Karpas-422 (cell line): ENCODE measurements at regions not wholly inside any gene's neighbourhood (a gene's known extent, or its start where the extent isn't known, plus 50 kb on each side); places are given as distances from the start of the nearest gene placed in this dataset.
"Not testable (repeated sequence)": the region's sequence is repeated elsewhere in the genome, so short reads cannot be mapped to it uniquely, and the experiment has no call there.

Experiments
- DNase-seq: peaks from one replicate; pipeline ENCODE4 v3.0.0-alpha.2; 2015
- H2AFZ ChIP-seq: fragments of 200-600 bp; sonication (generic); 2 replicates; pipeline ENCODE4 v1.6.1; 2014; ENCODE audit warnings: antibody characterized with exemption, low read length, mixed read lengths
- H3K27ac ChIP-seq: fragments of 200-600 bp; sonication (generic); 2 replicates; pipeline ENCODE4 v1.5.1; 2014; ENCODE audit warnings: mild to moderate bottlenecking, low read length, moderate library complexity
- H3K27me3 ChIP-seq: fragments of 200-600 bp; sonication (generic); 2 replicates; pipeline ENCODE4 v1.6.1; 2014; ENCODE audit warnings: low read length, mixed read lengths
- H3K36me3 ChIP-seq: fragments of 200-600 bp; sonication (generic); 2 replicates; pipeline ENCODE4 v1.6.1; 2014; ENCODE audit warnings: low read length, mixed read lengths; ENCODE audit not compliant: insufficient read depth
- H3K4me1 ChIP-seq: fragments of 200-600 bp; sonication (generic); 2 replicates; pipeline ENCODE4 v1.6.1; 2014; ENCODE audit warnings: mild to moderate bottlenecking, low read length, mixed read lengths
- H3K4me2 ChIP-seq: fragments of 200-600 bp; sonication (generic); 2 replicates; pipeline ENCODE4 v1.6.1; 2014; ENCODE audit warnings: low read length, low read depth, mild to moderate bottlenecking; ENCODE audit not compliant: poor library complexity, severe bottlenecking
- H3K4me3 ChIP-seq: fragments of 200-600 bp; sonication (generic); 2 replicates; pipeline ENCODE4 v1.5.1; 2014; ENCODE audit warnings: mild to moderate bottlenecking, antibody characterized with exemption, low read length, mixed read lengths
- H3K79me2 ChIP-seq: fragments of 200-600 bp; sonication (generic); 2 replicates; pipeline ENCODE4 v1.6.1; 2014; ENCODE audit warnings: mild to moderate bottlenecking, low read length, mixed read lengths
- H3K9ac ChIP-seq: fragments of 200-600 bp; sonication (generic); 2 replicates; pipeline ENCODE4 v1.6.0; 2014; ENCODE audit warnings: low read length
- H3K9me2 ChIP-seq: fragments of 200-600 bp; sonication (generic), shearing (Covaris generic); replicated peaks from 2 replicates; pipeline ENCODE4 v1.6.0; 2014; ENCODE audit warnings: mild to moderate bottlenecking, low read length, moderate library complexity; ENCODE audit not compliant: insufficient read depth
- H3K9me3 ChIP-seq: fragments of 300-700, 200-600 bp; sonication (generic); 2 replicates; pipeline ENCODE4 v1.6.1; 2014; ENCODE audit warnings: low read length, mixed read lengths
- H4K20me1 ChIP-seq: fragments of 200-600 bp; sonication (generic); 2 replicates; pipeline ENCODE4 v1.6.1; 2014; ENCODE audit warnings: mild to moderate bottlenecking, antibody characterized with exemption, low read length, low read depth; ENCODE audit not compliant: insufficient read depth

GRCh38 chrX:140422501-140422900, 82.4 kb downstream of the SOX3 start:
- H3K36me3 ChIP-seq, result no peaks in the 10 kb centered on the region
- no peak overlapping the region for H3K9ac ChIP-seq
- H3K27me3 ChIP-seq, result no peaks in the 10 kb centered on the region
- no peaks in the 10 kb centered on the region for H3K79me2 ChIP-seq
- H3K4me1 ChIP-seq, result no peaks in the 10 kb centered on the region
- no peak overlapping the region for H3K4me3 ChIP-seq
- no peaks in the 10 kb centered on the region for H3K9me2 ChIP-seq
- no peak for DNase-seq
- peaks cover 7% of the 10 kb centered on the region; the same call in 1 of the 2 replicates for H3K9me3 ChIP-seq
- H3K4me2 ChIP-seq, result no peak overlapping the region
- H3K27ac ChIP-seq, result no peak overlapping the region
- H4K20me1 ChIP-seq, result no peaks in the 10 kb centered on the region
- no peak overlapping the region for H2AFZ ChIP-seq

GRCh38 chrX:140402131-140402530, 102.7 kb downstream of the SOX3 start:
- H3K9ac ChIP-seq, H2AFZ ChIP-seq, H3K4me2 ChIP-seq, H3K9me2 ChIP-seq, H3K4me1 ChIP-seq, H3K4me3 ChIP-seq, DNase-seq, H3K27me3 ChIP-seq, H3K27ac ChIP-seq, H4K20me1 ChIP-seq, H3K36me3 ChIP-seq, H3K79me2 ChIP-seq: not testable (repeated sequence)
- peaks cover 14% of the 10 kb centered on the region for H3K9me3 ChIP-seq

- H3K4me3 ChIP-seq, H4K20me1 ChIP-seq, H3K4me2 ChIP-seq, H3K27me3 ChIP-seq, H3K27ac ChIP-seq, H2AFZ ChIP-seq, H3K79me2 ChIP-seq, H3K9ac ChIP-seq, H3K4me1 ChIP-seq, DNase-seq, H3K36me3 ChIP-seq, H3K9me2 ChIP-seq: not testable (repeated sequence)
- peaks cover 15% of the 10 kb centered on the region; the same call in 1 of the 2 replicates for H3K9me3 ChIP-seq
Measured at GRCh38 chrX:140396326-140396725, 108.5 kb downstream of the SOX3 start.

GRCh38 chrX:140393507-140393906, 111.4 kb downstream of the SOX3 start:
- Histone ChIP-seq H3K79me2 (no peaks in the 10 kb centered on the region), H3K4me2 (no peak overlapping the region), H3K9me3 (peaks cover 24% of the 10 kb centered on the region), H3K9me2 (no peaks in the 10 kb centered on the region), H2AFZ (no peak overlapping the region), H3K36me3 (no peaks in the 10 kb centered on the region), H4K20me1 (no peaks in the 10 kb centered on the region), H3K27me3 (no peaks in the 10 kb centered on the region), H3K4me1 (no peaks in the 10 kb centered on the region), H3K9ac (no peak overlapping the region), H3K27ac (no peak overlapping the region), H3K4me3 (no peak overlapping the region)
- no peak for DNase-seq

GRCh38 chrX:140391313-140391712, 113.6 kb downstream of the SOX3 start:
- H3K9me3 ChIP-seq, result peaks cover 25% of the 10 kb centered on the region
- no peak overlapping the region for H3K27ac ChIP-seq
- H3K79me2 ChIP-seq, result no peaks in the 10 kb centered on the region
- DNase-seq, result no peak
- H2AFZ ChIP-seq, result no peak overlapping the region
- no peaks in the 10 kb centered on the region for H3K27me3 ChIP-seq
- H3K4me2 ChIP-seq, result no peak overlapping the region
- no peaks in the 10 kb centered on the region for H3K36me3 ChIP-seq
- no peak overlapping the region for H3K9ac ChIP-seq
- H3K4me1 ChIP-seq, result no peaks in the 10 kb centered on the region
- no peaks in the 10 kb centered on the region for H4K20me1 ChIP-seq
- H3K4me3 ChIP-seq, result no peak overlapping the region
- H3K9me2 ChIP-seq, result no peaks in the 10 kb centered on the region

GRCh38 chrX:140389331-140389730, 115.5 kb downstream of the SOX3 start:
- H3K79me2 ChIP-seq, result no peaks in the 10 kb centered on the region
- peaks cover 21% of the 10 kb centered on the region for H3K9me3 ChIP-seq
- H3K36me3 ChIP-seq, result no peaks in the 10 kb centered on the region
- H3K4me3 ChIP-seq, result no peak overlapping the region
- no peak overlapping the region for H3K4me2 ChIP-seq
- H3K27me3 ChIP-seq, result no peaks in the 10 kb centered on the region
- H3K4me1 ChIP-seq, result no peaks in the 10 kb centered on the region
- no peaks in the 10 kb centered on the region for H4K20me1 ChIP-seq
- no peak overlapping the region for H3K27ac ChIP-seq
- no peak overlapping the region for H3K9ac ChIP-seq
- H3K9me2 ChIP-seq, result no peaks in the 10 kb centered on the region
- DNase-seq, result no peak
- H2AFZ ChIP-seq, result no peak overlapping the region

GRCh38 chrX:140362861-140363260, 142.0 kb downstream of the SOX3 start:
- no peak overlapping the region for H3K4me3 ChIP-seq

GRCh38 chrX:140360924-140361323, 143.9 kb downstream of the SOX3 start:
- H3K36me3 ChIP-seq, result no peaks in the 10 kb centered on the region
- H2AFZ ChIP-seq, result no peak overlapping the region
- peaks cover 4% of the 10 kb centered on the region for H3K9me3 ChIP-seq
- no peaks in the 10 kb centered on the region for H3K27me3 ChIP-seq
- H3K4me3 ChIP-seq, result no peak overlapping the region
- no peaks in the 10 kb centered on the region for H4K20me1 ChIP-seq
- no peaks in the 10 kb centered on the region for H3K4me1 ChIP-seq
- no peaks in the 10 kb centered on the region for H3K79me2 ChIP-seq
- DNase-seq, result no peak
- no peak overlapping the region for H3K9ac ChIP-seq
- H3K9me2 ChIP-seq, result no peaks in the 10 kb centered on the region
- no peak overlapping the region for H3K4me2 ChIP-seq
- no peak overlapping the region for H3K27ac ChIP-seq

More at GRCh38 chrX:140362861-140363260, 142.0 kb downstream of the SOX3 start:
- DNase-seq, result no peak
- Histone ChIP-seq H3K79me2 (no peaks in the 10 kb centered on the region), H2AFZ (no peak overlapping the region), H3K9me2 (no peaks in the 10 kb centered on the region), H3K4me1 (no peaks in the 10 kb centered on the region), H3K9ac (no peak overlapping the region), H3K27ac (no peak overlapping the region), H3K4me2 (no peak overlapping the region), H3K9me3 (peaks cover 4% of the 10 kb centered on the region; the same call in 1 of the 2 replicates), H4K20me1 (no peaks in the 10 kb centered on the region), H3K36me3 (no peaks in the 10 kb centered on the region), H3K27me3 (no peaks in the 10 kb centered on the region)

- Histone ChIP-seq H2AFZ (no peak overlapping the region), H4K20me1 (no peaks in the 10 kb centered on the region), H3K9me3 (peaks cover 4% of the 10 kb centered on the region), H3K9me2 (no peaks in the 10 kb centered on the region), H3K4me2 (no peak overlapping the region), H3K4me3 (no peak overlapping the region), H3K36me3 (no peaks in the 10 kb centered on the region), H3K27me3 (no peaks in the 10 kb centered on the region), H3K4me1 (no peaks in the 10 kb centered on the region), H3K9ac (no peak overlapping the region), H3K27ac (no peak overlapping the region), H3K79me2 (no peaks in the 10 kb centered on the region)
- no peak for DNase-seq
Measured at GRCh38 chrX:140360284-140360683, 144.6 kb downstream of the SOX3 start.
